GM12873 (cell line): ENCODE measurements at regions not wholly inside any gene's neighbourhood (a gene's known extent, or its start where the extent isn't known, plus 50 kb on each side); places are given as distances from the start of the nearest gene placed in this dataset.

ENCODE experiments used
- CTCF ChIP-seq: IDR thresholded peaks from 2 replicates; pipeline ENCODE4 v1.5.1; 2012; ENCODE audit warnings: low read depth, mild to moderate bottlenecking, moderate library complexity, low read length, control low read depth; ENCODE audit not compliant: insufficient read depth; ENCODE audit errors: missing control alignments

DNA sequence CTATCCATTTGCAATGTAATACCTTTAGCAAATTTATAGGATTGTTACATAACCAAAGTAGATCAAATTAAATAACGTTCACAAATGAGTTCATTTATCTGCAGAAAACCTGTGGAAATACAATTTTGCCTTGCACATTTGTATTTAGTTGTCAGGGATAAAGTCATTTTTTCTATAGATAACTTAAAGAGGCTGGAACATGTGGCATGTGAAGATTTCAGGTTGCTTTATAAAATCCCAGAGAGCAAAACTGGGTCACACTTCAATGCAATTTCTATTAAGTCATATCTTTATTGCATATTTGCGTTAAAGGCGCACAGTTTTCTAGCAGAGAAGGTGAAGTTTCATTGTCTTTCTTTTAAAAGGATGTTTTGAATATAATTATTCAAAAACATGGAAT, 342.4 kb downstream of the USP25 start:
- TF ChIP-seq CTCF: no peak

DNA sequence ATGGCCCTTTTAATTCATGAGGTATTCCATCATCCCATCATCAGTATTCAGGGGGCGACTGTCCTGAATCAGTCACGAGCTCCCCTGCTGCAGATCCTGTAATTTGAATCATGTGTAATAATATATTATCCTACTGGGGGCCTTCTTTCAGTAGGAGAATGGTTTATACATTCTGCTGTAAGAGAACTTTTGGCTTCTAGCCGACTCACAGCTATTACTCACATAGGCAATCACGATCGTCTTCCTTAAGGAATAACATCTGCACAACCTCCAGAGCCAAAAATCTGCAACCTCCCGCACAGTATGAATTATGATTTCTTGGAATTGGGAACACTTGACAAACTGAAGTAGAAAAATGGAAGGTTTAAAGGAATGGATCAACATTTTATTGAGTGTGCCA, 343.0 kb downstream of the USP25 start:
- no peak for TF ChIP-seq CTCF

DNA sequence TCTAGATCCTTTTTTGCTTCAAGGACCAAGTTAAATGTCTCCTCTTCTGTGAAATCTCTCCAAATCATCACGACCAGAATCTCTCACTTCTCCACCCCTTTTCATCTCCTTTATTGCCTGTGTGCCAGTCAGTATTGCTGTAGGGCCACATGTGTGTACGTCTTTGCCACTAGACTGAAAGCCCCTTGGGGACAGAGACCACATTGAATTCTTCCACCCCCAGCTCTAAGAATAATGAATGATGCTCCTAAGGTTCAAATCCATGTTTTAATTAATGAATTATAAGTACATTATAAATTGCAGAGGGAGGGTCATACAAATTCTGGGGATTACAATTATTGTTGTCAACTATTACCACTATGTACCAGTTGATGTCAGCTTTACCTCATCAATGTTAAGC, 343.8 kb downstream of the USP25 start:
- TF ChIP-seq CTCF: no peak

- no peak for TF ChIP-seq CTCF
These were observed 345.2 kb downstream of the USP25 start for GRCh38 chr21:16074950-16075489.

DNA sequence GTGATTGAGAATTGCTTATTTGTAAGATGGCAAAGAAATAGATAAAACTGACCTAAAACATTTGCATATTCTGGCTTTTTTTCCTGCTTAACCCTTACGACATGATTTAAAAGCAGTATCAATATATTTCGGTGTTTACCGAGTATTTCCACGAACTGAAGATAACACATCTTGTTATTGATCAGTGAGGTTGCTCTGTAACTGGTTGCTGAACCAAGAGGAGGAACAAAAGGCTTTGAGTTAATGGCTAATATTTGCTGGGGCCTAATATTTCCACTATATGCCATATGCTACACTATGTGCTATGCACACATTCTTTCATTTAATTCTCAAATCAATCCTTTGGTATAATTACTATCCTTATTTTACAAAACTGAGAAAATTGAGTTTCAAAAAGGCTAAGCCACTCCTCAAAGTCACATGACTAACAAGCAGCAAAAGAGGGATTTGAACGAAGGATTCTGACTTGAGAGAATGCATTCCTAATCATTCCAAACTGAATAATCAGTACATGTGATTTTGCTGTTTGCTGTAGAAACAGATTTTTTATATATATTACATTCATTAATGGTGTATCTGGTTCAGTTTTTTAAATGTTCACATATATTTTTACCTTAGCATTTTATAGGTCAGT, 346.0 kb downstream of the USP25 start:
- TF ChIP-seq CTCF: no peak

DNA sequence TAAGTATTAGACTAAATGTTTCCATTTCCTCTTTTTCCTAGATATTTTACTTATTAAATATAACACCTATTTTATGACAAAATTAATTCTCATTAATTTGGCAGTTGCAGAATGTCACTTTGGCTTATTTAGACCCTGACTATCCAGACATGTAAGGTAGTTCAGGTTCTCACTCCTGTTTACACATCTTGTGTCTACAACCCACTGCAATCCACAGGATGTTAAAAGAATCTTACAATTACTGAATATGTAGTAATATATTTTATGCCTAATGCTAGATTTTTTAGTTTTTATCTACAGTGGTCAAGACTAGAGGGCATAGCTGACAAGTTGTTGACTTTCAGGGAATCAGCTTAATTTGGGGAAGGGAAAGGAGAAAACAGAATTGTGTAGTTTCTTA, 346.7 kb downstream of the USP25 start:
- TF ChIP-seq CTCF: no peak

DNA sequence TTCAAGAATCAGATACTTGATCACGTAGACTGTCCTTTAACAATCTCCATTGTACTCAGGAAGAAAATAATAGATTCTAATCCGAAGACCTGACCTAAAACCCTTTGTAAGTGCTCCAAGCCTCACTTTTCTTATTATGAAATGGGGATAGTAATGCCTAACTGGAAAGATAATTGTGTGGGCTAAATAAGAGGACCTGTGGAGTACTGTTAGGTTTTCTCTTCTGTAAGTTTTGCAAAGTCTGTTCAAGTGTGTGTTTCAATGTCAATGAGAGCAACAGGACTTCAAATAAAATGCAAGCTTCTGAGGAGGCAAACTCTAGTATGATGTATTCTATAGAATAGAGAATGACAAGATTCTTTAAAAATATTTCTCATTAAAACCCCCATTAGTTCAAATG, 348.6 kb downstream of the USP25 start:
- TF ChIP-seq CTCF: no peak
